NCI-H510A treated with DMSO at 0.1 percent for 48 hours (cell line): ENCODE measurements at regions not wholly inside any gene's neighbourhood (a gene's known extent, or its start where the extent isn't known, plus 50 kb on each side); places are given as distances from the start of the nearest gene placed in this dataset.
"Not testable (repeated sequence)": the region's sequence is repeated elsewhere in the genome, so short reads cannot be mapped to it uniquely, and the experiment has no call there.

Experiments
- DNase-seq: peaks from one replicate; lab custom pipeline; 2025; lab: John Stamatoyannopoulos, UW

GRCh38 chr3:150242220-150242936 lies 165.7 kb upstream of the TSC22D2 start:
- DNase-seq = peak; percentile 88

GRCh38 chr3:150240891-150241290 lies 167.2 kb upstream of the TSC22D2 start:
- no peak for DNase-seq

GRCh38 chr3:150239766-150240165 lies 168.3 kb upstream of the TSC22D2 start:
- DNase-seq = no peak

- peak; percentile 49 for DNase-seq
Measured at GRCh38 chr3:150238995-150239619, 169.0 kb upstream of the TSC22D2 start.

GRCh38 chr3:150238048-150238802 lies 169.9 kb upstream of the TSC22D2 start:
- DNase-seq = no peak

GRCh38 chr3:150237490-150237889 lies 170.6 kb upstream of the TSC22D2 start:
- no peak for DNase-seq

- no peak for DNase-seq
Measured at GRCh38 chr3:150236316-150237082, 171.6 kb upstream of the TSC22D2 start.

GRCh38 chr3:150235799-150236198 lies 172.3 kb upstream of the TSC22D2 start:
- no peak for DNase-seq

GRCh38 chr3:150232992-150233451 lies 175.1 kb upstream of the TSC22D2 start:
- DNase-seq = no peak

GRCh38 chr3:150230037-150230436 lies 178.1 kb upstream of the TSC22D2 start:
- DNase-seq = no peak

- not testable (repeated sequence) for DNase-seq
Measured at GRCh38 chr3:150228626-150229025, 179.5 kb upstream of the TSC22D2 start.

- DNase-seq = peak; percentile 12
Measured at GRCh38 chr3:150227839-150228238, 180.3 kb upstream of the TSC22D2 start.

GRCh38 chr3:150225986-150226385 lies 182.1 kb upstream of the TSC22D2 start:
- DNase-seq = no peak

- DNase-seq = no peak
Measured at GRCh38 chr3:150223558-150223957, 184.5 kb upstream of the TSC22D2 start.

GRCh38 chr3:150222691-150223489 lies 185.2 kb upstream of the TSC22D2 start:
- DNase-seq = peak; percentile 44

GRCh38 chr3:150221904-150222523 lies 186.1 kb upstream of the TSC22D2 start:
- no peak for DNase-seq

GRCh38 chr3:150220799-150221198 lies 187.3 kb upstream of the TSC22D2 start:
- DNase-seq = no peak

GRCh38 chr3:150220041-150220440 lies 188.1 kb upstream of the TSC22D2 start:
- DNase-seq = no peak

- DNase-seq = no peak
Measured at GRCh38 chr3:150218841-150219240, 189.3 kb upstream of the TSC22D2 start.

- no peak for DNase-seq
Measured at GRCh38 chr3:150218236-150218635, 189.9 kb upstream of the TSC22D2 start.

- DNase-seq = no peak
Measured at GRCh38 chr3:150217691-150218090, 190.4 kb upstream of the TSC22D2 start.
